ENCODE measurements at regions not wholly inside any gene's neighbourhood (a gene's known extent, or its start where the extent isn't known, plus 50 kb on each side); places are given as distances from the start of the nearest gene placed in this dataset.
A peak's percentile ranks its signal among the peaks of the same experiment; 100 is the strongest.

GRCh38 chr10:129099486-129099885 lies 367.6 kb upstream of the MGMT start:
- peaks cover 2 to 10% (median 8%) of the 10 kb centered on the region in 4 donors for H3K4me1 ChIP-seq (ENCODE audit: control insufficient read depth in 4 of 4, insufficient read depth in 4 of 4, low read length in 3 of 4)
- no peaks in the 10 kb centered on the region for H3K27me3 ChIP-seq (ENCODE audit: control insufficient read depth in 4 of 4, insufficient read depth in 4 of 4, low read length in 3 of 4)
- no peak overlapping the region for H3K4me3 ChIP-seq (ENCODE audit: low read depth in 1 of 3, low read length in 3 of 3)
- TF ChIP-seq FOXA2 (IDR thresholded peaks at IDR 0.05) (no peak), ATF3 (IDR thresholded peaks at IDR 0.05) (no peak), RAD21 (IDR thresholded peaks at IDR 0.05) (no peak), YY1 (IDR thresholded peaks at IDR 0.05) (no peak), HNF4G (IDR thresholded peaks at IDR 0.05) (no peak), TAF1 (conservative IDR thresholded peaks at IDR 0.05) (no peak), GABPA (IDR thresholded peaks at IDR 0.05 in 1 of 2, conservative IDR thresholded peaks at IDR 0.05 in 1 of 2) (no peak), MAX (IDR thresholded peaks at IDR 0.05) (no peak), ZBTB33 (IDR thresholded peaks at IDR 0.05) (no peak), FOXA1 (IDR thresholded peaks at IDR 0.05) (no peak), REST (IDR thresholded peaks at IDR 0.05) (no peak), SP1 (IDR thresholded peaks at IDR 0.05) (no peak), HNF4A (conservative IDR thresholded peaks at IDR 0.05) (no peak), NR2F2 (IDR thresholded peaks at IDR 0.05) (no peak)
- peak; percentile 3 for DNase-seq (ENCODE audit: low spot score)
- WGBS: 94% methylated on average over 5 of the region's 5 CpGs
- no peaks in the 10 kb centered on the region for H3K9me3 ChIP-seq (ENCODE audit: control insufficient read depth in 4 of 4, low read length in 3 of 4)
- no peak overlapping the region for H3K27ac ChIP-seq (ENCODE audit: low read depth in 1 of 2, low read length in 2 of 2)
- no peak overlapping the region for H3K9ac ChIP-seq (ENCODE audit: low read depth in 1 of 2, low read length in 2 of 2)
- H3K36me3 ChIP-seq (ENCODE audit: control insufficient read depth in 4 of 4, insufficient read depth in 3 of 4, low read depth in 1 of 4, low read length in 3 of 4): no peaks in the 10 kb centered on the region

- Histone ChIP-seq H3K4me1 (ENCODE audit: control insufficient read depth in 4 of 4, insufficient read depth in 4 of 4, low read length in 3 of 4) (peaks cover 2 to 10% (median 8%) of the 10 kb centered on the region in 4 donors), H3K27ac (ENCODE audit: low read depth in 1 of 2, low read length in 2 of 2) (no peak overlapping the region), H3K9me3 (ENCODE audit: control insufficient read depth in 4 of 4, low read length in 3 of 4) (no peaks in the 10 kb centered on the region), H3K9ac (ENCODE audit: low read depth in 1 of 2, low read length in 2 of 2) (no peak overlapping the region), H3K36me3 (ENCODE audit: control insufficient read depth in 4 of 4, insufficient read depth in 3 of 4, low read depth in 1 of 4, low read length in 3 of 4) (no peaks in the 10 kb centered on the region), H3K27me3 (ENCODE audit: control insufficient read depth in 4 of 4, insufficient read depth in 4 of 4, low read length in 3 of 4) (no peaks in the 10 kb centered on the region), H3K4me3 (ENCODE audit: low read depth in 1 of 3, low read length in 3 of 3) (no peak overlapping the region)
- TF ChIP-seq FOXA1 (IDR thresholded peaks at IDR 0.05) (no peak), YY1 (IDR thresholded peaks at IDR 0.05) (no peak), ATF3 (IDR thresholded peaks at IDR 0.05) (no peak), SP1 (IDR thresholded peaks at IDR 0.05) (no peak), CTCF (IDR thresholded peaks at IDR 0.05; ENCODE audit: low read depth, low read length, missing input control) (no peak), HNF4G (IDR thresholded peaks at IDR 0.05) (no peak), RAD21 (IDR thresholded peaks at IDR 0.05) (no peak)
- no peak for DNase-seq (ENCODE audit: low spot score)
- 96% methylated on average over 7 of the region's 7 CpGs for WGBS
These were observed 367.0 kb upstream of the MGMT start for GRCh38 chr10:129099992-129100391.

Measured in liver (tissue), 8 donors.